Heart right ventricle (tissue), 16 donors: ENCODE measurements at regions not wholly inside any gene's neighbourhood (a gene's known extent, or its start where the extent isn't known, plus 50 kb on each side); places are given as distances from the start of the nearest gene placed in this dataset.

Source experiments
- ATAC-seq, 8 donors: fragments of 200-7000 bp; cut with Tn5 transposase; one replicate each; pipeline ENCODE4 v1.9.1; 2020; ENCODE audit warnings: mild to moderate bottlenecking in 8 of 8, moderate library complexity in 8 of 8, moderate number of reproducible peaks in 1 of 8
- DNase-seq, 2 donors: peaks; one replicate each; pipeline ENCODE4 v3.0.0-alpha.2; 2020
- H3K27ac ChIP-seq, 10 donors: fragments of 200-600 bp; sonication (generic) in 2 of 10; one replicate each; pipeline versions ENCODE4 v1.5.0 to v1.8.0; 2020 to 2022; ENCODE audit warnings: mild to moderate bottlenecking in 3 of 10
- H3K27me3 ChIP-seq, 7 donors: fragments of 200-600 bp; one replicate each; pipeline ENCODE4 v1.8.0; 2021 to 2022; ENCODE audit warnings: mild to moderate bottlenecking in 2 of 7
- H3K36me3 ChIP-seq, 9 donors: fragments of 200-600 bp; sonication (generic) in 1 of 9; one replicate each; pipeline versions ENCODE4 v1.5.0 to v1.8.0; 2020 to 2022; ENCODE audit warnings: mild to moderate bottlenecking in 2 of 9
- H3K4me1 ChIP-seq, 9 donors: fragments of 200-600 bp; sonication (generic) in 1 of 9; one replicate each; pipeline versions ENCODE4 v1.5.0 to v1.8.0; 2020 to 2022; ENCODE audit warnings: mild to moderate bottlenecking in 4 of 9
- H3K4me3 ChIP-seq, 10 donors: fragments of 200-600 bp; sonication (generic) in 2 of 10; one replicate each; pipeline versions ENCODE4 v1.5.0 to v1.8.0; 2020 to 2022; ENCODE audit warnings: mild to moderate bottlenecking in 7 of 10, moderate library complexity in 2 of 10
- H3K9me3 ChIP-seq, 11 donors: fragments of 200-600 bp in 10 of 11; sonication (generic) in 2 of 11; one replicate each; pipeline versions ENCODE4 v1.5.0 to v1.8.0; 2013 to 2022; ENCODE audit warnings: mild to moderate bottlenecking in 2 of 11, control low read depth in 1 of 11, moderate library complexity in 1 of 11
- CTCF ChIP-seq, 9 donors: fragments of 200-600 bp; sonication (generic) in 2 of 9; IDR thresholded peaks; one replicate each; pipeline versions ENCODE4 v1.5.0 to v1.8.0; 2021 to 2022; ENCODE audit warnings: antibody characterized with exemption in 9 of 9, mild to moderate bottlenecking in 5 of 9, moderate library complexity in 1 of 9
- WGBS, 2 donors: extraction: QIAGEN DNeasy Blood & Tissue Kit; methylation state at CpG; one replicate each; pipeline ENCODE4 v1.1.7; 2013; ENCODE audit warnings: inconsistent platforms in 1 of 2; 5-methylcytosine and 5-hydroxymethylcytosine counted together
- intact Hi-C, 10 donors: fragments of 100-400 bp; cut with DNase I; formaldehyde crosslinking; loops; one replicate each; pipeline versions ENCODE4 v1.11.1 to v1.14.2; 2022
- donor health status: Arrhythmogenic right ventricular cardiomyopathy.
- donor health status: ischemic (EF 13 %, LVEDD 7.1; RV severe dilation, severe dysfunction).
- donor health status: healthy with polysubstance abuse.
- donor health status: DM: no; HTN: yes; CAD: no.
- donor health status: DM: no; HTN: no; CAD: no.
- donor health status: ischemic (EF 25% LVEDD 6.9; RV normal size, moderate dysfunction).
- donor health status: ischemic (EF 25% LVEDD 5.7; RV mildly dilated, moderate dysfunction).
- donor health status: healthy.
- donor health status: DM: yes; HTN: yes; CAD: no.
- donor health status: Ischemic cardiomyopathy.
- donor health status: ischemic (EF 35%, LVEDD 5.7; RV mildly dilated, moderate dysfunction).
- donor health status: nonischemic (EF 11% LVEDD 7.7; RV severe dilation, severe dysfunction).
- donor health status: DM: yes; HTN: yes; CAD: no.
- donor health status: PGD.
- donor health status: ischemic (EF 29% LVEDD 5.4; RV normal size, mild dysfunction).
- donor health status: nonischemic (EF 23%, LVEDD 6.1; RV moderate dilation, normal function).

GRCh38 chr7:115217373-115217772 lies 295.5 kb downstream of the MDFIC start:
- no peak for ATAC-seq
- Histone ChIP-seq H3K4me1 (peaks cover 0 to 7% (median 4%) of the 10 kb centered on the region in 9 donors), H3K36me3 (no peaks in the 10 kb centered on the region), H3K27ac (no peak overlapping the region), H3K27me3 (no peaks in the 10 kb centered on the region), H3K4me3 (no peak overlapping the region), H3K9me3 (peaks cover 0 to 2% (median 0%) of the 10 kb centered on the region in 11 donors)
- intact Hi-C loops, result loop anchor here in 7 of 10 donors (1.0 to 10.0 kb wide), 6 partner anchors 133 to 353 kb away; partner anchors contain the start of gene MDFIC (in 1 of the 7)
- WGBS, 2 donors, result 37 to 81% methylated on average over 1 of the region's 1 CpG
- peak in 8 of 9 donors; percentile 16 to 63 (median 49) for TF ChIP-seq CTCF (IDR thresholded peaks at IDR 0.05)
- no peak for DNase-seq

- DNase-seq, result no peak
- WGBS, 2 donors, result 80 to 83% methylated on average over 1 of the region's 1 CpG
- intact Hi-C loops, result loop anchor here in 7 of 10 donors (1.0 to 10.0 kb wide), 6 partner anchors 132 to 352 kb away; partner anchors contain the start of gene MDFIC (in 1 of the 7)
Measured at GRCh38 chr7:115216652-115217051, 294.8 kb downstream of the MDFIC start.

GRCh38 chr7:115211171-115211570 lies 289.3 kb downstream of the MDFIC start:
- peak overlapping the region in 6 of 10 donors; percentile 39 to 77 (median 62) for H3K27ac ChIP-seq
- 18 to 33% methylated on average over 1 of the region's 1 CpG for WGBS, 2 donors
- H3K36me3 ChIP-seq, result no peaks in the 10 kb centered on the region
- intact Hi-C loops, result loop anchor here in 4 of 10 donors (10.0 kb wide), 3 partner anchors 126 to 296 kb away; partner anchors contain the start of gene MDFIC (in 1 of the 4)
- TF ChIP-seq CTCF (IDR thresholded peaks at IDR 0.05), result no peak
- no peaks in the 10 kb centered on the region for H3K27me3 ChIP-seq
- no peak overlapping the region for H3K4me3 ChIP-seq
- H3K4me1 ChIP-seq, result peaks cover 0 to 10% (median 0%) of the 10 kb centered on the region in 9 donors
- ATAC-seq (peak in 7 of 8 donors; percentile 46 to 94 (median 65)), DNase-seq (no peak)
- peaks cover 0 to 10% (median 5%) of the 10 kb centered on the region in 11 donors for H3K9me3 ChIP-seq

More at GRCh38 chr7:115216652-115217051, 294.8 kb downstream of the MDFIC start:
- no peak for TF ChIP-seq CTCF (IDR thresholded peaks at IDR 0.05)
- Histone ChIP-seq H3K36me3 (no peaks in the 10 kb centered on the region), H3K4me3 (no peak overlapping the region), H3K4me1 (peaks cover 0 to 9% (median 4%) of the 10 kb centered on the region in 9 donors), H3K27me3 (no peaks in the 10 kb centered on the region), H3K9me3 (peaks cover 0 to 2% (median 0%) of the 10 kb centered on the region in 11 donors), H3K27ac (no peak overlapping the region)
- no peak for ATAC-seq

GRCh38 chr7:115210552-115210951 lies 288.7 kb downstream of the MDFIC start:
- DNase-seq (no peak), ATAC-seq (peak in 5 of 8 donors; percentile 27 to 87 (median 56))
- H3K27ac ChIP-seq, result peak overlapping the region in 6 of 10 donors; percentile 18 to 77 (median 60)
- H3K9me3 ChIP-seq, result peaks cover 0 to 13% (median 5%) of the 10 kb centered on the region in 11 donors
- TF ChIP-seq CTCF (IDR thresholded peaks at IDR 0.05), result no peak
- WGBS, 2 donors, result 42 to 55% methylated on average over 4 of the region's 4 CpGs
- intact Hi-C loops, result loop anchor here in 4 of 10 donors (10.0 kb wide), 3 partner anchors 126 to 296 kb away; partner anchors contain the start of gene MDFIC (in 1 of the 4)
- H3K27me3 ChIP-seq, result no peaks in the 10 kb centered on the region
- H3K4me1 ChIP-seq, result peaks cover 0 to 10% (median 0%) of the 10 kb centered on the region in 9 donors
- no peak overlapping the region for H3K4me3 ChIP-seq
- H3K36me3 ChIP-seq, result no peaks in the 10 kb centered on the region
